NCI-H748 (cell line): ENCODE measurements at regions not wholly inside any gene's neighbourhood (a gene's known extent, or its start where the extent isn't known, plus 50 kb on each side); places are given as distances from the start of the nearest gene placed in this dataset.
A peak's percentile ranks its signal among the peaks of the same experiment; 100 is the strongest.

Experiments used
- DNase-seq: peaks from one replicate; lab custom pipeline; 2025; ENCODE audit not compliant: unreplicated experiment; lab: John Stamatoyannopoulos, UW

DNA sequence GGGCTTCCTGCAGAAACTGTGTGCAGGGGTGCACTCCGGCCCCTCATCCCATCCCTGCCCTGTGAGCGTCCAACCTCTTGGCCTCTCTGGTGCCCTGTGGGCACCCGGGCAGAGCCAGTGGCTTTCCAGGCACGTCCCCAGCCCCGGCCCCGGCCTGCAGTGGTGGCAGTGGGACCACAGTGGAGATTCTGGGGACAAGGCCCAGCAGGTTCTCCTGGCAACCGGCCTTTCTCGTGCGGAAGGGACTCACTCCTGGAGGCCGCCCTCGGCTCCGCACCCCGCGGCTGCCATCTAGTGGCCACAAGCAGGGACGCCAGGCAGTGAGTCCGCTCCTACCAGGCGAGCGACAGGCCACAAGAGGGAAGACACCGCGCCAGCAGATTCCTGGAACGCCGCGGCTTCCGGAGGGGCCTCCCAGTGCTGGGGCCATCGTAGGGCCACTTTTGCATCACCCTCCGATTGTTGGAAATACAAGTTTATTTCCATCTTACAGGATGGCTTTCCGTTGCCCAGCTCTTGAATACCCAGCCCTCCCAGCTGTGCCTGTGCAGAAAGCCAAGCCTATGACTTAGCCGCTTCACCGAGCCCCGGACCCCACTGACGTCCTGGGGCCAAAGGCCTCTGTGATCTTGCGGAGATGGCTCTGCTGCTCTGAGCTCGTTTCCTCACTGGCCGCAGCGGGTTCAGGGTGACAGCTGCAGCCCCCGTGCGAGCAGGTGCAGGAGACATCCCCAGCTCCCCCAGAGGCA is 357.3 kb downstream of the CTTN start:
- DNase-seq, result peak; percentile 63

GRCh38 chr11:70756341-70756740 is 358.0 kb downstream of the CTTN start:
- DNase-seq, result no peak

- DNase-seq, result no peak
These were observed 358.4 kb downstream of the CTTN start for GRCh38 chr11:70756756-70757155.

DNA sequence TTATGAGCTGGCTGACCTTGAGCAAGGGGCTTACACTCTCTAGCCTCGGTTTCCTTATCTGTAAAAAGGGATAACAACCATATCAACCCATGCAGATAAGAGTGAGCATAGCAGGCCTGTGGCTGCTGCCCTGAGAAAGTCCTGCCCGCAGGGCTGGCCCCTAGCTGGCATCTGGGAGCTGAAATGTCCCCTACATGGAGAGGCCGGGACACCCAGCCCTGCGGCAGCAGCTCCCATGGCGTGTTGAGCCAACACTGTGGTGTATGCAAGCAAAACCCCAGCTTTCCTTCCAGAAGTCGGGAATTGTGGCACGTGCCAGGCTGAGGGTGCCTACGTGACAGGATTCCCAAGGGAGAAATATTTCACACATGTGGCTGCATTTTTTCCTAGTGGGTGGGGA is 358.9 kb downstream of the CTTN start:
- DNase-seq, result no peak

DNA sequence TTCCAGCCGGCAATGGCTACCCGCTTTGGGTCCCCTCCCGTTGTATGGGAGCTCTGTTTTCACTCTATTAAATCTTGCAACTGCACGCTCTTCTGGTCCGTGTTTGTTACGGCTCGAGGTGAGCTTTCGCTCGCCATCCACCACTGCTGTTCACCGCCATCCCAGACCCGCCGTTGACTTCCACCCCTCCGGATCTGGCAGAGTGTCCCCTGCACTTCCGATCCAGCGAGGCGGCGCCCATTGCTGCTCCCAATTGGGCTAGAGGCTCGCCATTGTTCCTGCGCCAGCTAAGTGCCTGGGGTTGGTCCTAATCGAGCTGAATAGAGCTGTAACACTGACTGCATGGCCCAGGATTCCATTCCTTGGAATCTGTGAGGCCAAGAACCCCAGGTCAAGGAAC is 359.9 kb downstream of the CTTN start:
- no peak for DNase-seq

DNA sequence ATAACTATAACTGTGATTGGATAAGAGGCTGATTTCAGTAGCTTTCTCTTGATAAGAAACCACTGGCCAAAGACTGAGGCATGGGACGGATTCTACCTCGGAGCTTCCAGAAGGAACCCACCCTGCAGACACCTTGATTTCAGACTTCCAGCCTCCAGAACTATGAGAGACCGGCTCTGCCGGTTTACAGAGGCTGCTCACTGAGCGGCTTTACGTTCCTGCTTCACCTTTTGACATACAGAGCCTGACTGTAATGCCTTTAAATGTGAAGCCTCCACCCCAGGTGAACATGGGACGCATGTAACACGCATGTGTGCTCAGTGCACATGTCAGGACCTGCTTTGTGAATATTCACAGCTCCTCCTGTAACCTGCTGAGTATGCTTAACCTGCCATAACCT is 361.5 kb downstream of the CTTN start:
- no peak for DNase-seq

DNA sequence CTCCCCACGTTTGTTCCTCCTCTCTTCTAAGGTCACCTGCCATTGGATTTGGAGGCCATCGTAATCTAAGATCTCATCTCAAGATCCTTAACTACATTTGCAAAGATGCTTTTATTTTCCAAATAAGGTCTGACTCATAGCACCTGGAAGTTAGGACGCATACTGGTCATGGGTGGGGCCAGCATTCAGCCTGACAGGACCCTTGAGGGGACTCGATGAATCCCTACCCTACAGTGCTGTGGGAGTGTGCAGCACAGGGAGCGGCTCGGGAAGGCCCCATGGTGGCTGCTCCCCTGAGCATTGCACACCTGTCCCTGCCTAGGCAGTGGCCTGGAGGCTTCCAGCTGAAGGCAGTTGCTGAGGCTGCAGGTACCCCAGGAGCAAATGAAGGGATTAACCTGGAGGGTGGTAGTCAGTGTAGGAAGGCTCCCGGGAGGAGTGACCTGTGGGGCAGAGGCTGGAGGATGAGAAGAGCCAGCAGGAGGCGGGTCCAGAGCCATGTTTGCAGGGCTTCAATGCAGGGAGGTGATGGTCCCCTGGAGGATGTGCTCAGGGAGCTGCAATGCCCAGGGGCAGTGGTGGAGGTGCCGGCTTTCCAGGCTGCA is 362.2 kb downstream of the CTTN start:
- DNase-seq, result no peak

- DNase-seq, result no peak
These were observed 363.0 kb downstream of the CTTN start for GRCh38 chr11:70761094-70761907.

GRCh38 chr11:70761908-70762337 is 363.6 kb downstream of the CTTN start:
- DNase-seq, result no peak

- DNase-seq, result no peak
These were observed 364.5 kb downstream of the CTTN start for GRCh38 chr11:70762810-70763209.

GRCh38 chr11:70763606-70764005 is 365.3 kb downstream of the CTTN start:
- no peak for DNase-seq

DNA sequence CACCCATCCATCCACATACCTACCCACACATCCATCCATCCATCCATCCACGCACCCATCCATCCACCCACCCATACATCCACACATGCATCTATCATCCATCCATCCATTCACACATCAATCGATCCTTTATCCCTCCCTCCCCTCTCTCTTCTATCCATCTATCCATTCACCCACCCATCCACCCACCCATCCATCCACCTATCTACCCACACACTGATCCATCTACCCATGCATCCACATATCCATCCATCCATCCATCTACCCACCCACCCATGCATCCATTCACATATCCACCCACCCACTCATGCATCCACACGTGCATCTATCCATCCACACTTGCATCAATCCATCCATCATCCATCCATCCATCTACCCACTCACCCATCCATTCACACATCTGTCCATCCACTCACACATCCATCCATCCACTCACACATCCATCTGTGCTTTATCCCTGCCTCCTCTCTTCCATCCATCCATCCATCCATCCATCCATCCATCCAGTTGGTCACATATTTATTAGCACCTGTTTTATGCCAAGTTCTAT is 366.1 kb downstream of the CTTN start:
- DNase-seq, result no peak

- no peak for DNase-seq
These were observed 368.6 kb downstream of the CTTN start for GRCh38 chr11:70766901-70767300.

DNA sequence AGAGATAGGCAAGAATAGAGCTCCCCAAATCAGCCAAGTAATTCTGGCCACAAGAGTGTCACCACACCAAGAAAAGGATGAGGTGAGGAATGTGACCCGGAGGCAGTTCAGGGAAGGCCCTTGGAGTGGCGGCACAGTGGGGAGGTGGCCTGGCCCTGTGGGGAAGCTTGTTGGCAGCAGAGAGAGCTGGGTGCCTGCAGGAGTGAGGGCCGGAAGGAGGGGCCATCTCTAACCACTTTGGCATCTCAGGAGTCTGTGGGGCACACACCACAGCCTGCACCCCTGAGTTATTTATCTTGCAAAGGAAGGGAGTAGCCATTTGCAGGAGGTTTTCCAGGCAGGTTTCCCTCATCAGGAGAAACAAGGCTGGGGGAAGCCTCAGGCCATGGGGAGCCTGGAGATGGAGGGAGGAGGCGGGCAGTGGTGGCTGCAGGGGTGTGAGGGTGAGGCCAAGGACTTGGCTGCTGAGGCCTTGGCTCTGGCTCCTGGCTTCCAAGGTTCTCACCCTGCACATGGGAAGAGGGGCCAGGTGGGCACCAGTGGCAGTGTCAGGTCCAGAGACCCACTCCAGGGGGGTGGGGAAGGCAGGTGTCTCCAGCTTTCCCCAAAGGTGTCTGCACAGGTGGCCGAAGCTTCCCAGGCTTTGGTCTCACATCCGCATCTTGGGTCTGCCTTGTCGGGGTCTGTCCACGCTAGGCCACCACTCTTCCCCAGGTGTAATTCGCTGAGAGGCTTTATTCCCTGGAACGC is 370.2 kb downstream of the CTTN start:
- no peak for DNase-seq

- DNase-seq, result no peak
These were observed 370.8 kb downstream of the CTTN start for GRCh38 chr11:70769106-70769505.

DNA sequence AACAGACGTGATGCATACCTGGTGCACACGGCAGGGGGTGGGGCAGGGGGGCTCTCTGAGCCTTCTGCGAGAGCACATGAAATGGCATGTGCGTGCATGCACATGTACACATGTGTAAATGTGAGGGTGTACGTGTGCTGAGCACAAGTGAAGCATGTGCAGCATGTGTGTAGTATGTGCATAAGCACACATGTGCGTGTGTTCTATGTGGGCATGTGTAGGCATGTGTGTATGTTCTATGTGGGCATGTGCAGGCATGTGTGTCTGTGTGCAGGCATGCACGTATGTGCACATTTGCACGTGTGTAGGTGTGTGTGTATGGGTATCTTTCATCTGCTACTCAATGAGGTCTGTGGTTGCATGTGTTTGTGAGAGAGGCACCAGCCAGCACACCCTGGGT is 371.2 kb downstream of the CTTN start:
- no peak for DNase-seq

- no peak for DNase-seq
These were observed 373.0 kb downstream of the CTTN start for GRCh38 chr11:70771099-70771885.

- DNase-seq, result no peak
These were observed 374.6 kb downstream of the CTTN start for GRCh38 chr11:70772950-70773349.

GRCh38 chr11:70775386-70776075 is 377.2 kb downstream of the CTTN start:
- no peak for DNase-seq
